ENCODE measurements at regions not wholly inside any gene's neighbourhood (a gene's known extent, or its start where the extent isn't known, plus 50 kb on each side); places are given as distances from the start of the nearest gene placed in this dataset.

DNA sequence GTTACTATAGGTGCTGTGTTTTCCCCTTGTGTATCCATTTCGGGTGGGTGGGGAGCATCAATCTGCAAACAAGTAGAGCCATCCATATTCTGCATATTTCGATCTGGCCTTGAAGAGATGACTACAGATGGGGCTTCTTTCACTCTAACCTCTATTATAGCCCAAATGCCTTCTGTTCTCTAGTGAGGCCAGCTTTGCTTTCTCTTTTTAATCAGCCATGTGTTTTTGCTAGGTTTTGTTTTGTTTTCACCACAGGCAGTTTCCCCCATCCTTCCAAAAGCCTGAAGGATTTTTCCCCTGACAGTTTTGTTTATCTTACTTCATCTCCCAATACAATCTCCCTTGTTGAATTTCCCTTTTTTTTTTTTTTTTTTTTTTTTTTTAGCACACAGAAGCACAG is 224.1 kb downstream of the BTG1 start:
- peak; percentile 47 for DNase-seq (ENCODE audit: low read depth)

DNA sequence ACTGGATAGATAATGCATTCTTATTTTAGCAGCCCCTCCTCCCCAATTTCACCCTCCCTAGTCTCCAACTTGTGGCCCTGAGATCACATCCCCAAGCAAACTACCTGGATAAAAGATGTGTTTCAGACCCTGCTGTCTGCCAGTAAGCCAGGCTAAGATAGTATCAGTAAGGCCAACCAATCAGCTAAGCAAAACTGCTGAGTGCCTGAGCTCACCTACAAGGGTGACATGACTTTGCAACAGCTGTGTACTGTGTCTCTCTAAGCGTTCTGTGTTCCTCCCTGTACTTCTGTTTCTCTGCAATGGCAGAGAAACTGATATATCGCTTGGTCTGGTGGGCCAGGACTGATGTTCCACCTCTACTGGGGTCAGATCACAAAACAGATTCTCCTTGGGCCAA is 224.9 kb downstream of the BTG1 start:
- no peak overlapping the region for H3K4me3 ChIP-seq (ENCODE audit: low read depth, low read length)
- no peak for DNase-seq (ENCODE audit: low read depth)
- TF ChIP-seq, protein P1, sequence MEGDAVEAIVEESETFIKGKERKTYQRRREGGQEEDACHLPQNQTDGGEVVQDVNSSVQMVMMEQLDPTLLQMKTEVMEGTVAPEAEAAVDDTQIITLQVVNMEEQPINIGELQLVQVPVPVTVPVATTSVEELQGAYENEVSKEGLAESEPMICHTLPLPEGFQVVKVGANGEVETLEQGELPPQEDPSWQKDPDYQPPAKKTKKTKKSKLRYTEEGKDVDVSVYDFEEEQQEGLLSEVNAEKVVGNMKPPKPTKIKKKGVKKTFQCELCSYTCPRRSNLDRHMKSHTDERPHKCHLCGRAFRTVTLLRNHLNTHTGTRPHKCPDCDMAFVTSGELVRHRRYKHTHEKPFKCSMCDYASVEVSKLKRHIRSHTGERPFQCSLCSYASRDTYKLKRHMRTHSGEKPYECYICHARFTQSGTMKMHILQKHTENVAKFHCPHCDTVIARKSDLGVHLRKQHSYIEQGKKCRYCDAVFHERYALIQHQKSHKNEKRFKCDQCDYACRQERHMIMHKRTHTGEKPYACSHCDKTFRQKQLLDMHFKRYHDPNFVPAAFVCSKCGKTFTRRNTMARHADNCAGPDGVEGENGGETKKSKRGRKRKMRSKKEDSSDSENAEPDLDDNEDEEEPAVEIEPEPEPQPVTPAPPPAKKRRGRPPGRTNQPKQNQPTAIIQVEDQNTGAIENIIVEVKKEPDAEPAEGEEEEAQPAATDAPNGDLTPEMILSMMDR (IDR thresholded peaks at IDR 0.05; ENCODE audit: insufficient read depth, low read depth, low read length), result no peak

More for the DNA sequence above, 224.1 kb downstream of the BTG1 start:
- TF ChIP-seq, protein P1 (IDR thresholded peaks at IDR 0.05; ENCODE audit: insufficient read depth, low read depth, low read length), result no peak
- H3K4me3 ChIP-seq (ENCODE audit: low read depth, low read length), result no peak overlapping the region

DNA sequence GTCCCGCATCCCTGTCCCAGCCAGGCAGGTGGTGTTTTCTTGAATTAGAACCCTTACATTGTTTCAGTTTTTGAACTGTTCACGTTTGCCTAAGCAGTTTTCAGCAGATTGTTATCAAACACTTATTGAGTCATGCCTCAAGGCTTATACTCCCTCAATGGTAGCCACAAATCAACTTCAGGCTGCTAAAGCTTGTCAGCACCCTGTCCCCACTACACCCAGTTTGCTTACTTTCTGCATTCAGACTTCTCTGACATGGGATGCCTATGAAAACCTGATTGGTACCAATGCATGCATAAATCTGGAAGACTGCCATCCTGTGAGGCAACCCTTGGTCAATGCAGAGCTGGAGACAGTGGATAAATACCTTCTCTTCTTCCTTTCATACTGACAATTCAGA is 225.4 kb downstream of the BTG1 start:
- peak; percentile 64 for DNase-seq (ENCODE audit: low read depth)
- H3K4me3 ChIP-seq (ENCODE audit: low read depth, low read length), result no peak overlapping the region
- TF ChIP-seq, protein P1 (IDR thresholded peaks at IDR 0.05; ENCODE audit: insufficient read depth, low read depth, low read length), result no peak

DNA sequence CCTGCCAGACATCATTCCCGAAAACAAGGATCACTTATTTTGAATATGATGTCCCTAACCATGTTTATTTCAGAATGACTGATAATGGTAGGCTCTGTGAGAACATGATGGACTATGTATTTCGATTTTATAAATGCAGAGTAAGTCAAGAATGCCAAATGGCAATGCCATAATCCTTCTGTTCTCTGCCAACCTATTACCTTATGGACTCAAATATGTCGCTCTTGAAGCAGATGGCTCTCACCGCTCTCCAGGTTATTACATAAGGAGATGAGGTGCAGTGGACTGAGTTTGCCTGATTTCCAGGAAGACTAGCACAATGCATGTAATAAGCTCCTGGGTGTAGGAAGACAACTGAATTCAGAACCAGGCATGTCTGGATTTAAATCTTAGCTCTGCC is 227.2 kb downstream of the BTG1 start:
- TF ChIP-seq, protein P1 (IDR thresholded peaks at IDR 0.05; ENCODE audit: insufficient read depth, low read depth, low read length), result no peak
- H3K4me3 ChIP-seq (ENCODE audit: low read depth, low read length), result no peak overlapping the region
- DNase-seq (ENCODE audit: low read depth), result no peak

DNA sequence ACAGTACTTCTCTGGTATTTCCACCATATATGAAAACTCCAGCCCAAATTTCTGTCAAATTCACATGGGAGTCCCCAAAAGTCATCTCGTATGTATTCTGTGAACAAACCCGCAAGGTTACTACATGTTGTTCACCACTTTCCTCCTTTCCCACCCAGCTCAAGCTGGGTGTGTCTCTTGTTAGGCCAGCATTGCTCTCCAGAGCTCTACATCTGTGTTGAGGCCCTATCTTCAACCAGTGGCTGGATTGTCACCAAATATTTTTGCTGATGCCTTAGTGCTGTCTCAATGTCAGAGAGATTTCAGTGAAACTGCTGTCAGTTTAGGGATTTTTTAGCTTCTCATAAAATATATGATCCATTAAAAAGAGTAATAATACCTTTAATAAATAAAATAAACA is 230.9 kb downstream of the BTG1 start:
- H3K4me3 ChIP-seq (ENCODE audit: low read depth, low read length), result no peak overlapping the region
- TF ChIP-seq, protein P1 (IDR thresholded peaks at IDR 0.05; ENCODE audit: insufficient read depth, low read depth, low read length), result no peak
- DNase-seq (ENCODE audit: low read depth), result no peak

DNA sequence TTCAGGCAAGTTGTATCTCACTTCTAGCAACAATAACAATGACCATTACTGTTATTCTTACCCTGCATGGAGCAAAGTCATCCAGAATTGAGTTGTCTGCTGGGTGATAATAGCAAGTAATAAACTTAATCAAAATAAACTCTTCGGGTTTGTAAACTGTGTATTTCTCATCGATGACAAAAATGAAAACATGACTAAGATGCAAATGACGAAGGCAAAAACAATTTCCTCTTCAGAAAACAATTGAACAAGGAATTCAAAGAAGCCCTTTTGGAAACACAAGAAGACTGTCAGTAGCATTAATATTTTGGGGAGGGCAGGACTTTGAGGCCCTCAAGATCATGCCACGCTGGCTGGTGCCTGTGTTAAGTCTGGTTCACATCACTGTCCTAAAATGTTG is 232.0 kb downstream of the BTG1 start:
- DNase-seq (ENCODE audit: low read depth), result peak; percentile 51
- H3K4me3 ChIP-seq (ENCODE audit: low read depth, low read length), result no peak overlapping the region

DNA sequence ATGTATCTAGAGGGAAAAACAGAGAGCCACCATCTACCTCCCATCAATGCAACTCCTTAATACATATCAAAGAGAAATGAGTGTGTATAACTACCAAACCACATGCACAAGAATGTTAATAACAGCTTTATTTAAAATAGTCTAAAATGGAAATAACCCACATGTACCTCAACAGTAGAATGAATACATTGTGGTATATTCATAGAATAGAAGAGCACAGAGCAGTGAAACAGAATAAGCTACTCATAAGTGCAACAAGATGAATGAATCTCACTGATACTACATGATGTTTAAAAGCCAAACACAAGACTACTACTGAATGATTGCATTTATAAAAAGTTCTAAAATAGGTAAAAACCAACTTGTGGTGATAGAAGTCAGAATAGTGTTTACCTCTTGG is 232.5 kb downstream of the BTG1 start:
- TF ChIP-seq, protein P1 (IDR thresholded peaks at IDR 0.05; ENCODE audit: insufficient read depth, low read depth, low read length), result no peak
- H3K4me3 ChIP-seq (ENCODE audit: low read depth, low read length), result no peak overlapping the region
- no peak for DNase-seq (ENCODE audit: low read depth)

More for the DNA sequence above, 232.0 kb downstream of the BTG1 start:
- TF ChIP-seq, protein P1 (IDR thresholded peaks at IDR 0.05; ENCODE audit: insufficient read depth, low read depth, low read length), result no peak

Data from fibroblast of villous mesenchyme (primary cell).